Keratinocyte (primary cell): ENCODE measurements at regions not wholly inside any gene's neighbourhood (a gene's known extent, or its start where the extent isn't known, plus 50 kb on each side); places are given as distances from the start of the nearest gene placed in this dataset.

Source experiments
- DNase-seq: peaks from one replicate; pipeline ENCODE4 v3.0.0-alpha.2; 2011; ENCODE audit warnings: low read depth, missing footprints, low spot score
- FAIRE-seq: peaks from 2 replicates; lab custom pipeline; 2011; peaks lifted over from hg19 to GRCh38; lab: Jason Lieb, UNC
- H2AFZ ChIP-seq: 2 replicates; pipeline ENCODE4 v1.6.0; 2012; ENCODE audit warnings: low read length, control low read depth, inconsistent platforms; ENCODE audit not compliant: control insufficient read depth
- H3K27ac ChIP-seq: 2 replicates; pipeline ENCODE4 v1.5.1; 2011; ENCODE audit warnings: low read length; ENCODE audit not compliant: control insufficient read depth, insufficient read depth
- H3K27me3 ChIP-seq: 3 replicates; pipeline ENCODE4 v1.6.0; 2011; ENCODE audit warnings: low read length; ENCODE audit not compliant: control insufficient read depth, insufficient read depth; ENCODE audit errors: extremely low read depth
- H3K36me3 ChIP-seq, 2 experiments: 2 replicates in 1 of 2; 3 replicates in 1 of 2; pipeline ENCODE4 v1.5.1; 2011; ENCODE audit warnings: low read length in 2 of 2, mild to moderate bottlenecking in 1 of 2; ENCODE audit not compliant: control insufficient read depth in 2 of 2, insufficient read depth in 2 of 2; ENCODE audit errors: extremely low read depth in 1 of 2
- H3K4me1 ChIP-seq: 3 replicates; pipeline ENCODE4 v1.5.1; 2011; ENCODE audit warnings: low read length; ENCODE audit not compliant: control insufficient read depth, insufficient read depth; ENCODE audit errors: extremely low read depth
- H3K4me2 ChIP-seq: 3 replicates; pipeline ENCODE4 v1.6.0; 2011; ENCODE audit warnings: low read depth, low read length; ENCODE audit not compliant: control insufficient read depth, insufficient read depth; ENCODE audit errors: extremely low read depth
- H3K4me3 ChIP-seq, 3 experiments: fragments of 200-600 bp in 1 of 3; sonication (generic) in 1 of 3; 2 replicates in 2 of 3; 3 replicates in 1 of 3; pipeline ENCODE4 v1.5.1; 2011 to 2016; ENCODE audit warnings: low read length in 3 of 3, mild to moderate bottlenecking in 3 of 3, control low read depth in 2 of 3, inconsistent platforms in 1 of 3, low read depth in 1 of 3, mixed read lengths in 1 of 3, mixed run types in 1 of 3, moderate library complexity in 1 of 3; ENCODE audit not compliant: control insufficient read depth in 2 of 3, insufficient read depth in 2 of 3; ENCODE audit errors: extremely low read depth in 1 of 3
- H3K79me2 ChIP-seq: 2 replicates; pipeline ENCODE4 v1.6.0; 2012; ENCODE audit warnings: low read length; ENCODE audit not compliant: control insufficient read depth, insufficient read depth
- H3K9ac ChIP-seq: 3 replicates; pipeline ENCODE4 v1.6.0; 2011; ENCODE audit warnings: low read length; ENCODE audit not compliant: control insufficient read depth, insufficient read depth; ENCODE audit errors: extremely low read depth
- H3K9me1 ChIP-seq: 3 replicates; pipeline ENCODE4 v1.6.0; 2011; ENCODE audit warnings: low read length; ENCODE audit not compliant: control insufficient read depth, insufficient read depth; ENCODE audit errors: extremely low read depth
- H3K9me3 ChIP-seq: 2 replicates; pipeline ENCODE4 v1.5.1; 2012; ENCODE audit warnings: low read depth, low read length; ENCODE audit not compliant: control insufficient read depth
- H4K20me1 ChIP-seq: 3 replicates; pipeline ENCODE4 v1.6.0; 2011; ENCODE audit warnings: low read length; ENCODE audit not compliant: control insufficient read depth, insufficient read depth; ENCODE audit errors: extremely low read depth
- CTCF ChIP-seq, 3 experiments: IDR thresholded peaks in 1 of 3; conservative IDR thresholded peaks in 1 of 3; optimal IDR thresholded peaks in 1 of 3; 2 replicates in 2 of 3; 3 replicates in 1 of 3; pipeline versions ENCODE3 to v1.5.1; 2011; ENCODE audit warnings: low read length in 3 of 3, mild to moderate bottlenecking in 3 of 3, moderate library complexity in 2 of 3, control low read depth in 1 of 3, inconsistent platforms in 1 of 3; ENCODE audit not compliant: insufficient read depth in 2 of 3; ENCODE audit errors: extremely low read depth in 1 of 3
- EZH2 ChIP-seq: IDR thresholded peaks from one replicate; pipeline ENCODE4 v1.6.1; 2012; ENCODE audit warnings: inconsistent platforms, mild to moderate bottlenecking, low read length, moderate library complexity
- dilution Hi-C: fragments of 300-500 bp; cut with MboI; formaldehyde crosslinking; loops from one replicate; pipeline ENCODE4 v1.7.0; 2020; ENCODE audit warnings: low sequenced_read_pairs; ENCODE audit not compliant: extremely low pct_ligation_motif_present

- no peak overlapping the region for H2AFZ ChIP-seq
Observed at GRCh38 chr4:38396091-38396490, 267.9 kb upstream of the KLF3 start.

GRCh38 chr4:38396845-38397547, 267.0 kb upstream of the KLF3 start:
- Histone ChIP-seq H3K36me3 (no peaks in the 10 kb centered on the region), H2AFZ (no peak overlapping the region), H3K27me3 (no peaks in the 10 kb centered on the region), H3K9me1 (no peaks in the 10 kb centered on the region), H3K4me3 (no peak overlapping the region), H4K20me1 (no peaks in the 10 kb centered on the region), H3K4me2 (no peak overlapping the region), H3K9me3 (peaks cover 6% of the 10 kb centered on the region), H3K9ac (no peak overlapping the region), H3K27ac (no peak overlapping the region), H3K79me2 (no peaks in the 10 kb centered on the region), H3K4me1 (no peaks in the 10 kb centered on the region)
- DNase-seq: no peak
- FAIRE-seq: no peak
- no peak for TF ChIP-seq CTCF (optimal IDR thresholded peaks at IDR 0.05 in 1 of 3, IDR thresholded peaks at IDR 0.05 in 1 of 3, conservative IDR thresholded peaks at IDR 0.05 in 1 of 3; ENCODE audit: extremely low read depth in 1 of 3, insufficient read depth in 2 of 3, low read length in 3 of 3)
- TF ChIP-seq EZH2: no peak
- dilution Hi-C loops: no loop called here

More at GRCh38 chr4:38396091-38396490, 267.9 kb upstream of the KLF3 start:
- TF ChIP-seq CTCF (optimal IDR thresholded peaks at IDR 0.05 in 1 of 3, IDR thresholded peaks at IDR 0.05 in 1 of 3, conservative IDR thresholded peaks at IDR 0.05 in 1 of 3; ENCODE audit: extremely low read depth in 1 of 3, insufficient read depth in 2 of 3, low read length in 3 of 3) (no peak), EZH2 (no peak)
- Histone ChIP-seq H3K27ac (no peak overlapping the region), H3K9me3 (peaks cover 6% of the 10 kb centered on the region), H3K4me1 (no peaks in the 10 kb centered on the region), H4K20me1 (no peaks in the 10 kb centered on the region), H3K79me2 (no peaks in the 10 kb centered on the region), H3K4me3 (no peak overlapping the region), H3K36me3 (no peaks in the 10 kb centered on the region), H3K9me1 (no peaks in the 10 kb centered on the region), H3K9ac (no peak overlapping the region), H3K4me2 (no peak overlapping the region), H3K27me3 (no peaks in the 10 kb centered on the region)
- DNase-seq (no peak), FAIRE-seq (no peak)
- dilution Hi-C loops: no loop called here
